WTC11 (cell line): ENCODE measurements at regions not wholly inside any gene's neighbourhood (a gene's known extent, or its start where the extent isn't known, plus 50 kb on each side); places are given as distances from the start of the nearest gene placed in this dataset.

Source experiments
- ATAC-seq: fragments of 200-7000 bp; cut with Tn5 transposase; 2 replicates; pipeline ENCODE4 v1.10.0; 2021; ENCODE audit warnings: mild to moderate bottlenecking, moderate library complexity
- CTCF ChIA-PET: fragments of 300-600 bp; sonication (Branson Sonifier 250); formaldehyde crosslinking; loops from one replicate; lab custom pipeline; 2021; ENCODE audit warnings: antibody characterized with exemption; lab: Charles Lee
- POLR2A ChIA-PET: fragments of 350-600 bp; sonication (Branson Sonifier 250); formaldehyde crosslinking; loops from one replicate; lab custom pipeline; 2021; ENCODE audit warnings: antibody characterized with exemption; lab: Charles Lee
- DNase-seq: peaks from one replicate; pipeline ENCODE4 v3.0.0; 2021; ENCODE audit warnings: low spot score
- H3K27ac Mint-ChIP-seq: 2 replicates; pipeline ENCODE4 v1.8.0; 2021; ENCODE audit warnings: mixed read lengths
- H3K27me3 Mint-ChIP-seq: 2 replicates; pipeline ENCODE4 v1.8.0; 2021; ENCODE audit warnings: low read depth, mild to moderate bottlenecking, moderate library complexity, mixed read lengths
- H3K36me3 Mint-ChIP-seq: 2 replicates; pipeline ENCODE4 v1.8.0; 2021; ENCODE audit warnings: mixed read lengths
- H3K4me1 Mint-ChIP-seq: 2 replicates; pipeline ENCODE4 v1.8.0; 2022; ENCODE audit warnings: mixed read lengths
- H3K4me3 Mint-ChIP-seq: 2 replicates; pipeline ENCODE4 v1.8.0; 2021; ENCODE audit warnings: mild to moderate bottlenecking, moderate library complexity, mixed read lengths
- H3K9me3 Mint-ChIP-seq: 2 replicates; pipeline ENCODE4 v1.8.0; 2021; ENCODE audit warnings: mixed read lengths
- AFF4 ChIP-seq: sonication (generic); formaldehyde crosslinking; IDR thresholded peaks from 2 replicates; pipeline ENCODE4 v1.8.1; 2023; ENCODE audit warnings: mild to moderate bottlenecking, missing genetic modification reagents, borderline replicate concordance
- ATF1 ChIP-seq: sonication (generic); formaldehyde crosslinking; IDR thresholded peaks from 2 replicates; pipeline ENCODE4 v1.8.1; 2023; ENCODE audit warnings: mild to moderate bottlenecking, moderate library complexity, missing genetic modification reagents
- CDX4 ChIP-seq: fragments of 250-450 bp; sonication (Bioruptor Pico); IDR thresholded peaks from 2 replicates; pipeline ENCODE4 v1.9.0; 2021; ENCODE audit warnings: moderate library complexity, mild to moderate bottlenecking, inconsistent platforms, borderline replicate concordance
- EMX1 ChIP-seq: fragments of 250-450 bp; sonication (Bioruptor Pico); IDR thresholded peaks from 2 replicates; pipeline ENCODE4 v1.8.0; 2021; ENCODE audit warnings: mild to moderate bottlenecking
- ERG ChIP-seq: fragments of 250-450 bp; sonication (Bioruptor Pico); IDR thresholded peaks from 2 replicates; pipeline ENCODE4 v1.8.0; 2021; ENCODE audit warnings: mild to moderate bottlenecking
- GRHL2 ChIP-seq: fragments of 250-450 bp; sonication (Bioruptor Pico); IDR thresholded peaks from 2 replicates; pipeline ENCODE4 v1.8.0; 2022; ENCODE audit warnings: mild to moderate bottlenecking, moderate library complexity; ENCODE audit not compliant: insufficient replicate concordance, severe bottlenecking
- KAT7 ChIP-seq: sonication (generic); formaldehyde crosslinking; IDR thresholded peaks from 2 replicates; pipeline ENCODE4 v1.8.1; 2023; ENCODE audit warnings: missing genetic modification reagents, mild to moderate bottlenecking, borderline replicate concordance
- NFE2L1 ChIP-seq: sonication (generic); formaldehyde crosslinking; IDR thresholded peaks from 2 replicates; pipeline ENCODE4 v1.8.1; 2023; ENCODE audit warnings: missing genetic modification reagents
- NR3C1 ChIP-seq: sonication (generic); formaldehyde crosslinking; conservative IDR thresholded peaks from 2 replicates; pipeline ENCODE4 v1.8.1; 2023; ENCODE audit warnings: low read depth, mild to moderate bottlenecking, missing genetic modification reagents
- RELA ChIP-seq: sonication (generic); formaldehyde crosslinking; IDR thresholded peaks from 2 replicates; pipeline ENCODE4 v1.8.1; 2022; ENCODE audit warnings: missing genetic modification reagents, mild to moderate bottlenecking, borderline replicate concordance
- ZBTB21 ChIP-seq: sonication (generic); formaldehyde crosslinking; IDR thresholded peaks from 2 replicates; pipeline ENCODE4 v1.8.1; 2023; ENCODE audit warnings: mild to moderate bottlenecking, missing genetic modification reagents, borderline replicate concordance
- ZMAT4 ChIP-seq: fragments of 250-450 bp; sonication (Bioruptor Pico); IDR thresholded peaks from 2 replicates; pipeline ENCODE4 v1.9.0; 2021; ENCODE audit warnings: mild to moderate bottlenecking
- ZNF121 ChIP-seq: sonication (generic); formaldehyde crosslinking; IDR thresholded peaks from 2 replicates; pipeline ENCODE4 v1.8.0; 2023; ENCODE audit warnings: missing genetic modification reagents
- ZNF219 ChIP-seq: sonication (generic); formaldehyde crosslinking; IDR thresholded peaks from 2 replicates; pipeline ENCODE4 v1.8.0; 2023; ENCODE audit warnings: missing genetic modification reagents, mild to moderate bottlenecking, borderline replicate concordance
- ZNF423 ChIP-seq: fragments of 250-450 bp; sonication (Bioruptor Pico); IDR thresholded peaks from 2 replicates; pipeline ENCODE4 v2.1.2; 2022; ENCODE audit warnings: mild to moderate bottlenecking, moderate library complexity
- ZNF512 ChIP-seq: sonication (generic); formaldehyde crosslinking; IDR thresholded peaks from 2 replicates; pipeline ENCODE4 v1.8.1; 2022; ENCODE audit warnings: missing genetic modification reagents, borderline replicate concordance
- TF ChIP-seq, protein P1 (sequence below): sonication (generic); formaldehyde crosslinking; IDR thresholded peaks from 2 replicates; pipeline ENCODE4 v1.8.0; 2022; ENCODE audit warnings: mild to moderate bottlenecking, missing genetic modification reagents
- TF ChIP-seq, protein P2 (sequence below): sonication (generic); formaldehyde crosslinking; IDR thresholded peaks from 2 replicates; pipeline ENCODE4 v1.8.1; 2023; ENCODE audit warnings: mild to moderate bottlenecking, missing genetic modification reagents, moderate library complexity

GRCh38 chr9:90523958-90524357 lies 118.7 kb downstream of the DIRAS2 start:
- Mint-ChIP-seq H3K9me3 (peaks cover 8% of the 10 kb centered on the region; the same call in 1 of the 2 replicates), H3K4me3 (no peak overlapping the region)
- CTCF ChIA-PET, result interaction anchor here (0.6 kb wide), 1 partner anchor 65 kb away, joined by 3 read pairs; no protein-coding TSS in a partner anchor

More at GRCh38 chr9:90523958-90524357, 118.7 kb downstream of the DIRAS2 start:
- no peak for DNase-seq
- H3K4me1 Mint-ChIP-seq, result no peaks in the 10 kb centered on the region
- H3K36me3 Mint-ChIP-seq, result no peaks in the 10 kb centered on the region
- POLR2A ChIA-PET, result no interaction called here
- ATAC-seq, result no peak
- TF ChIP-seq, protein P1, sequence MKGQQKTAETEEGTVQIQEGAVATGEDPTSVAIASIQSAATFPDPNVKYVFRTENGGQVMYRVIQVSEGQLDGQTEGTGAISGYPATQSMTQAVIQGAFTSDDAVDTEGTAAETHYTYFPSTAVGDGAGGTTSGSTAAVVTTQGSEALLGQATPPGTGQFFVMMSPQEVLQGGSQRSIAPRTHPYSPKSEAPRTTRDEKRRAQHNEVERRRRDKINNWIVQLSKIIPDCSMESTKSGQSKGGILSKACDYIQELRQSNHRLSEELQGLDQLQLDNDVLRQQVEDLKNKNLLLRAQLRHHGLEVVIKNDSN (CRISPR knock-in tag), result no peak
- TF ChIP-seq CDX4 (CRISPR knock-in tag) (no peak), NFE2L1 (CRISPR knock-in tag) (no peak), ZMAT4 (no peak), NR3C1 (CRISPR knock-in tag) (no peak), AFF4 (no peak), ERG (CRISPR knock-in tag) (no peak), KAT7 (CRISPR knock-in tag) (no peak), RELA (CRISPR knock-in tag) (no peak), ZNF219 (CRISPR knock-in tag) (no peak), ATF1 (CRISPR knock-in tag) (no peak), ZNF423 (no peak), GRHL2 (CRISPR knock-in tag) (no peak), ZBTB21 (CRISPR knock-in tag) (no peak), ZNF121 (CRISPR knock-in tag) (no peak), ZNF512 (CRISPR knock-in tag) (no peak), EMX1 (CRISPR knock-in tag) (no peak)
- TF ChIP-seq, protein P2, sequence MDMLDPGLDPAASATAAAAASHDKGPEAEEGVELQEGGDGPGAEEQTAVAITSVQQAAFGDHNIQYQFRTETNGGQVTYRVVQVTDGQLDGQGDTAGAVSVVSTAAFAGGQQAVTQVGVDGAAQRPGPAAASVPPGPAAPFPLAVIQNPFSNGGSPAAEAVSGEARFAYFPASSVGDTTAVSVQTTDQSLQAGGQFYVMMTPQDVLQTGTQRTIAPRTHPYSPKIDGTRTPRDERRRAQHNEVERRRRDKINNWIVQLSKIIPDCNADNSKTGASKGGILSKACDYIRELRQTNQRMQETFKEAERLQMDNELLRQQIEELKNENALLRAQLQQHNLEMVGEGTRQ, result no peak
- no peak overlapping the region for H3K27ac Mint-ChIP-seq
- H3K27me3 Mint-ChIP-seq, result no peaks in the 10 kb centered on the region
